PC-3 (cell line): ENCODE measurements at regions not wholly inside any gene's neighbourhood (a gene's known extent, or its start where the extent isn't known, plus 50 kb on each side); places are given as distances from the start of the nearest gene placed in this dataset.

Source experiments
- CTCF ChIP-seq: fragments of 300-600 bp; sonication (generic); conservative IDR thresholded peaks from 2 replicates; pipeline ENCODE4 v1.5.1; 2017; ENCODE audit warnings: antibody characterized with exemption, low read depth, mild to moderate bottlenecking, low read length
- EZH2 ChIP-seq: fragments of 300-600 bp; sonication (generic); IDR thresholded peaks from one replicate; pipeline ENCODE4 v1.6.1; 2017; ENCODE audit warnings: antibody characterized with exemption, mild to moderate bottlenecking, low read length; ENCODE audit not compliant: unreplicated experiment
- EZH2phosphoT487 ChIP-seq: fragments of 300-600 bp; sonication (generic); IDR thresholded peaks from 2 replicates; pipeline ENCODE4 v1.6.1; 2018; ENCODE audit warnings: mild to moderate bottlenecking, antibody characterized with exemption, low read length, borderline replicate concordance

GRCh38 chr16:64440421-64440831 is 681.4 kb downstream of the CDH11 start:
- TF ChIP-seq CTCF: no peak
- no peak for TF ChIP-seq EZH2
- no peak for TF ChIP-seq EZH2phosphoT487
